GM18502 (cell line): ENCODE measurements at regions not wholly inside any gene's neighbourhood (a gene's known extent, or its start where the extent isn't known, plus 50 kb on each side); places are given as distances from the start of the nearest gene placed in this dataset.

Source experiments
- ATAC-seq: cut with Tn5 transposase; IDR thresholded peaks from one replicate; pipeline ENCODE4 v1.9.1; 2021; ENCODE audit warnings: mild to moderate bottlenecking; ENCODE audit not compliant: unreplicated experiment, poor library complexity

GRCh38 chr1:217014066-217014465 lies 290.8 kb upstream of the ESRRG start:
- no peak for ATAC-seq

- ATAC-seq = no peak
Measured at GRCh38 chr1:217012659-217013058, 289.4 kb upstream of the ESRRG start.

GRCh38 chr1:217011097-217011496 lies 287.9 kb upstream of the ESRRG start:
- ATAC-seq = no peak

- no peak for ATAC-seq
Measured at GRCh38 chr1:217010253-217010652, 287.0 kb upstream of the ESRRG start.

GRCh38 chr1:217009376-217009775 lies 286.1 kb upstream of the ESRRG start:
- ATAC-seq = no peak

GRCh38 chr1:217004776-217005436 lies 281.7 kb upstream of the ESRRG start:
- peak; percentile 53 for ATAC-seq

GRCh38 chr1:217003355-217003754 lies 280.1 kb upstream of the ESRRG start:
- no peak for ATAC-seq

GRCh38 chr1:216997831-216998230 lies 274.6 kb upstream of the ESRRG start:
- no peak for ATAC-seq

- ATAC-seq = no peak
Measured at GRCh38 chr1:216997069-216997468, 273.8 kb upstream of the ESRRG start.

GRCh38 chr1:216984536-216984935 lies 261.3 kb upstream of the ESRRG start:
- no peak for ATAC-seq

GRCh38 chr1:216983823-216984222 lies 260.6 kb upstream of the ESRRG start:
- ATAC-seq = no peak

- ATAC-seq = no peak
Measured at GRCh38 chr1:216961516-216961915, 238.3 kb upstream of the ESRRG start.

- ATAC-seq = no peak
Measured at GRCh38 chr1:216960716-216961115, 237.5 kb upstream of the ESRRG start.

- ATAC-seq = no peak
Measured at GRCh38 chr1:216958569-216958968, 235.3 kb upstream of the ESRRG start.

GRCh38 chr1:216953495-216953894 lies 230.3 kb upstream of the ESRRG start:
- no peak for ATAC-seq

- no peak for ATAC-seq
Measured at GRCh38 chr1:216952864-216953263, 229.6 kb upstream of the ESRRG start.

- ATAC-seq = no peak
Measured at GRCh38 chr1:216945538-216946080, 222.4 kb upstream of the ESRRG start.

GRCh38 chr1:216944864-216945510 lies 221.8 kb upstream of the ESRRG start:
- ATAC-seq = no peak

- ATAC-seq = no peak
Measured at GRCh38 chr1:216937491-216937890, 214.3 kb upstream of the ESRRG start.

GRCh38 chr1:216936779-216937178 lies 213.6 kb upstream of the ESRRG start:
- no peak for ATAC-seq

- no peak for ATAC-seq
Measured at GRCh38 chr1:216935901-216936300, 212.7 kb upstream of the ESRRG start.

- no peak for ATAC-seq
Measured at GRCh38 chr1:216932424-216932823, 209.2 kb upstream of the ESRRG start.
